Activated CD8-positive, alpha-beta memory T cell treated with anti-CD3 and anti-CD28 coated beads, Interleukin-2, amount 10 ng/mL, durations not matched to agents 7 days and 5 days (primary cell): ENCODE measurements at regions not wholly inside any gene's neighbourhood (a gene's known extent, or its start where the extent isn't known, plus 50 kb on each side); places are given as distances from the start of the nearest gene placed in this dataset.

Source experiments
- ATAC-seq: fragments of 150-1000 bp; cut with Tn5 transposase; one replicate; pipeline ENCODE4 v1.10.0; 2021; ENCODE audit warnings: moderate library complexity
- CTCF ChIA-PET: fragments of 350-600 bp; sonication (Branson Sonifier 250); formaldehyde crosslinking; loops from one replicate; lab custom pipeline; 2021; ENCODE audit warnings: antibody characterized with exemption; lab: Charles Lee
- DNase-seq: peaks from one replicate; pipeline ENCODE4 v3.0.0-alpha.2; 2020
- H3K27ac Mint-ChIP-seq: one replicate; pipeline ENCODE4 v1.8.0; 2021; ENCODE audit warnings: mild to moderate bottlenecking, mixed read lengths
- H3K27me3 Mint-ChIP-seq: one replicate; pipeline ENCODE4 v1.8.0; 2021; ENCODE audit warnings: mixed read lengths
- H3K36me3 Mint-ChIP-seq: one replicate; pipeline ENCODE4 v1.8.0; 2021; ENCODE audit warnings: mild to moderate bottlenecking, mixed read lengths
- H3K4me1 Mint-ChIP-seq: one replicate; pipeline ENCODE4 v1.8.0; 2021; ENCODE audit warnings: mixed read lengths
- H3K4me3 Mint-ChIP-seq: one replicate; pipeline ENCODE4 v1.8.0; 2021; ENCODE audit warnings: mild to moderate bottlenecking, moderate library complexity, mixed read lengths
- H3K9me3 Mint-ChIP-seq: one replicate; pipeline ENCODE4 v1.8.0; 2022; ENCODE audit warnings: low read depth, mixed read lengths

- H3K4me1 Mint-ChIP-seq = no peaks in the 10 kb centered on the region
- no peak for DNase-seq
- CTCF ChIA-PET = no interaction called here
- H3K4me3 Mint-ChIP-seq = no peak overlapping the region
- H3K36me3 Mint-ChIP-seq = no peaks in the 10 kb centered on the region
- H3K27ac Mint-ChIP-seq = no peak overlapping the region
- H3K9me3 Mint-ChIP-seq = no peaks in the 10 kb centered on the region
- no peak for ATAC-seq
- H3K27me3 Mint-ChIP-seq = peaks cover 21% of the 10 kb centered on the region
Observed at GRCh38 chr17:65362826-65363225, 198.6 kb downstream of the AXIN2 start.

- no peaks in the 10 kb centered on the region for H3K36me3 Mint-ChIP-seq
- H3K27ac Mint-ChIP-seq = no peak overlapping the region
- ATAC-seq (no peak), DNase-seq (no peak)
- H3K4me3 Mint-ChIP-seq = no peak overlapping the region
- no peaks in the 10 kb centered on the region for H3K9me3 Mint-ChIP-seq
- peaks cover 21% of the 10 kb centered on the region for H3K27me3 Mint-ChIP-seq
- H3K4me1 Mint-ChIP-seq = no peaks in the 10 kb centered on the region
- CTCF ChIA-PET = no interaction called here
Observed at GRCh38 chr17:65360961-65361552, 200.4 kb downstream of the AXIN2 start.

DNA sequence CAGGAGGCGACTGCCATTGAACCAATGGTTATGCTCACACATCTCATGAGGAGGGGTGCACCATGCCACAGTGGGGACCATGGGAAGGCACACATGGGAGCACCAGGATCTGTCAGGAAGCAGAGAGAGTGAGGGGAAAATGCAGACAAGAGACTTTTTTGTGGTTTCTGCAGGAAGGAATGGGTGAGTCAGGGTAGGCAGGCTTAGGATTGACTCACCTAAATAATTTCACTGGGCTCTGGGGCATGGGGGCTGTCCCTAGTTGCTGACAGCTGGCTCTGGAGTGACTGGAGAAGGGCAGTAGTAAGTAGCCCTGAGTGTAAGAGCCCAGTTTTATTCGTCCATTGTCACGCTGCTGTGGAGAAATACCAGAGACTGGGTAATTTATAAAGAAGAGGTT lies 202.4 kb downstream of the AXIN2 start:
- Mint-ChIP-seq H3K4me1 (no peaks in the 10 kb centered on the region), H3K36me3 (no peaks in the 10 kb centered on the region), H3K9me3 (no peaks in the 10 kb centered on the region), H3K4me3 (no peak overlapping the region), H3K27me3 (peaks cover 18% of the 10 kb centered on the region), H3K27ac (no peak overlapping the region)
- ATAC-seq (no peak), DNase-seq (no peak)
- CTCF ChIA-PET = no interaction called here

DNA sequence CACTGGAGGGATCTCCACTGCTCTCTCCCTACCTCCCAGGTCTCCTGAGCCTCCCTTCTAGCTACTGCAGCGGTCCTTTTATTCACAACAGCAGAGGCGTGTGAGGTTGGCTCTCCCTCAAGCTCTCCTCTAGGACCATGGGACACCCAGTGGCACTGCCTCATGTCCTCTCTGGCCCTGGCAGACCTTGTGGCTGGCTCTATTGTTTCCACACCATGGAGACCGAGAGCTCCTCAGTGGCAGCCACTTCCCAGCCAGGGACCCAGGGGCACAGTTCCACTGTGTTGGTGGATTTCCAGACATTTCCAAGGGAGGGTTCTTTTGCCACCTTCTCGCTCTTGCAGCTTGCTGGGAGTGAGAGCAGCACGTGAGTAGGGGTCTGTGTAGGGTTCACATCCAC lies 204.9 kb downstream of the AXIN2 start:
- no peaks in the 10 kb centered on the region for H3K36me3 Mint-ChIP-seq
- no peak for ATAC-seq
- H3K27me3 Mint-ChIP-seq = peaks cover 19% of the 10 kb centered on the region
- no peak for DNase-seq
- CTCF ChIA-PET = no interaction called here
- no peak overlapping the region for H3K27ac Mint-ChIP-seq
- no peaks in the 10 kb centered on the region for H3K4me1 Mint-ChIP-seq
- H3K9me3 Mint-ChIP-seq = no peaks in the 10 kb centered on the region
- no peak overlapping the region for H3K4me3 Mint-ChIP-seq

- no peaks in the 10 kb centered on the region for H3K36me3 Mint-ChIP-seq
- H3K27me3 Mint-ChIP-seq = peaks cover 25% of the 10 kb centered on the region
- no peaks in the 10 kb centered on the region for H3K4me1 Mint-ChIP-seq
- H3K9me3 Mint-ChIP-seq = no peaks in the 10 kb centered on the region
- no peak overlapping the region for H3K27ac Mint-ChIP-seq
- no peak overlapping the region for H3K4me3 Mint-ChIP-seq
- no peak for ATAC-seq
- no peak for DNase-seq
- CTCF ChIA-PET = no interaction called here
Observed at GRCh38 chr17:65355246-65355645, 206.2 kb downstream of the AXIN2 start.

DNA sequence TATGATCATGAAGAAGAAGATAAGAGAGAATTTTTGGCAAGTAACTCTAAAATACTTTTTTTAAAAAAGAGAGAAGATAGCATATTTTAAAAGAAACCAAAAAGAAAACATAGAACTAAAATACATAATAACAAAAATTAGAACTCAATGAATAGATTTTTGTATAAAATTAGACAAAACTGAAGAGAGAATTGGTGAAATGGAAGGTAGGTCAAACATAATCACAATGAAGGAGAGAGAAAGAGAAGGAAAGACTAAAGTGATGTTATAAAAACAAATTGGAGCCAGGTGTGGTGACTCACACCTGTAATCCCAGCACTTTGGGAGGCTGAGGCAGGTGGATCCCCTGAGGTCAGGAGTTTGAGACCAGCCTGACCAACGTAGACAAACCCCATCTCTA lies 211.5 kb downstream of the AXIN2 start:
- CTCF ChIA-PET = no interaction called here
- Mint-ChIP-seq H3K4me3 (no peak overlapping the region), H3K4me1 (no peaks in the 10 kb centered on the region), H3K9me3 (peaks cover 5% of the 10 kb centered on the region), H3K27me3 (peaks cover 32% of the 10 kb centered on the region), H3K27ac (no peak overlapping the region), H3K36me3 (peaks cover 2% of the 10 kb centered on the region)
- DNase-seq = no peak
- no peak for ATAC-seq

DNA sequence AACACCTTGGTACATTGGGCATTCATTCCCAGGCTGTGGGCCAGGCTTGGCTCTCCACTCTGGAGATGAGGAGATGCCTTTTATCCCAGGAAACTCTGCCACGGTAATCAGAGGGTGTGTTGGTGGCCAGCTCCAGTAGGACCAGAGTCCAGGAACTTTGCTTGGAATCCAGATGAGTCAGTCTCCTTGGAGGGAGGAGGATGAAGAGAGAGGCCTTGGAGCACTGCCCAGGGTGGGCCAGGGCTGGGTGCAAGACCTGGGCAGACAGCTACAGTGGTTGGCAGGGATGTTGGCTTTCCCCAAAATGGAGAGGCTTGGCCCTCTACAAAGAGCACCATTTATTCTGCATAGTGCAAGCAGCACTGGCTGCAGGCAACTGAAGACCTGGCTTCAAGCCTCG lies 209.0 kb downstream of the RGS9 start:
- Mint-ChIP-seq H3K36me3 (peaks cover 2% of the 10 kb centered on the region), H3K9me3 (peaks cover 5% of the 10 kb centered on the region), H3K27me3 (peaks cover 31% of the 10 kb centered on the region), H3K4me3 (no peak overlapping the region), H3K27ac (no peak overlapping the region), H3K4me1 (no peaks in the 10 kb centered on the region)
- no peak for ATAC-seq
- DNase-seq = no peak
- CTCF ChIA-PET = interaction anchor here (0.7 kb wide), 1 partner anchor 303 kb away, joined by 3 read pairs; no protein-coding TSS in a partner anchor

GRCh38 chr17:65345261-65346005 lies 208.3 kb downstream of the RGS9 start:
- Mint-ChIP-seq H3K4me1 (no peaks in the 10 kb centered on the region), H3K27me3 (peaks cover 27% of the 10 kb centered on the region), H3K9me3 (peaks cover 5% of the 10 kb centered on the region), H3K27ac (no peak overlapping the region), H3K36me3 (peaks cover 2% of the 10 kb centered on the region), H3K4me3 (no peak overlapping the region)
- CTCF ChIA-PET = interaction anchor here (0.7 kb wide), 1 partner anchor 304 kb away, joined by 3 read pairs; no protein-coding TSS in a partner anchor
- DNase-seq = no peak
- no peak for ATAC-seq

- Mint-ChIP-seq H3K4me3 (no peak overlapping the region), H3K27me3 (peaks cover 19% of the 10 kb centered on the region), H3K27ac (no peak overlapping the region), H3K36me3 (no peaks in the 10 kb centered on the region), H3K4me1 (no peaks in the 10 kb centered on the region), H3K9me3 (peaks cover 5% of the 10 kb centered on the region)
- ATAC-seq (no peak), DNase-seq (no peak)
- CTCF ChIA-PET = no interaction called here
Observed at GRCh38 chr17:65340401-65340800, 203.2 kb downstream of the RGS9 start.

DNA sequence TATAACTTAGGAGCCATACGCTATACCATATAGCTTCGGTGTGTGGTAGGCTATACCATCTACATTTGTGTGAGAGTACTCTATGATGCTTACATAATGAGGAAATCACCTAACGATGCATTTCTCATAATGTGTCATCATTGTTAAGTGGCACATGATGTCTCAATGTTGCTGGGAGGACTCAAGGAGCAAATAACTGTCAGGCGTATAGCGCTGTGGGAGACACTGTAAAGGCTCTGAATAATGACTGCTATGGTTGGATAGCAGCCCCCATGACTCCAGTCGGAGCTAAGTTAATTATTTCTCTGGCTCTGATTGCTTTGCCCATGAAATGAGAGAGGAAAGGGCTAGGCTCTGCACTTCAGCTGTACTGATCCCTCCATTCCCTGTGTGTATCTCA lies 197.2 kb downstream of the RGS9 start:
- Mint-ChIP-seq H3K4me1 (no peaks in the 10 kb centered on the region), H3K9me3 (peaks cover 5% of the 10 kb centered on the region), H3K4me3 (no peak overlapping the region), H3K27ac (no peak overlapping the region), H3K36me3 (no peaks in the 10 kb centered on the region), H3K27me3 (peaks cover 37% of the 10 kb centered on the region)
- DNase-seq (no peak), ATAC-seq (no peak)
- CTCF ChIA-PET = no interaction called here

GRCh38 chr17:65332779-65333178 lies 195.6 kb downstream of the RGS9 start:
- no peak overlapping the region for H3K27ac Mint-ChIP-seq
- H3K4me3 Mint-ChIP-seq = no peak overlapping the region
- CTCF ChIA-PET = no interaction called here
- H3K9me3 Mint-ChIP-seq = peaks cover 3% of the 10 kb centered on the region
- peaks cover 32% of the 10 kb centered on the region for H3K27me3 Mint-ChIP-seq
- H3K4me1 Mint-ChIP-seq = no peaks in the 10 kb centered on the region
- no peaks in the 10 kb centered on the region for H3K36me3 Mint-ChIP-seq
- ATAC-seq = no peak
- no peak for DNase-seq

DNA sequence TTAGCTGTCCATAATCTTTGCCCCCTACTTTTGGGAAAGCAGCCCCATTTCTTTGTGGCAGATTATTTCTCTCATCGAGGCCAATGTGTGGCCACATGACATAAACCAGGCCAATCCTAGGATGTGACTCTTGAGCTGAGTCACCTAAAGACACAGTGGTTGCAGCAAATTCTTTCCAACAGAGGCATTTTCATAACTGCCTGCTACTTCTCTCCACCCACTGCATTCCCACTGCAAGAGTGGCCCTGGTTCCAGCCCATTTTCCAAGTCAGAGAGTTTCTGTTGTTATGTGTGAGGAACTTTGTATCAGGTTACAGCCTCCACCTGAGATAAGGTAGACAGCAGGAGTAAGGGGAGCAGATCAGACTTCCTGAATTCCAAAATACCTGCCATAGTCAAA lies 195.2 kb downstream of the RGS9 start:
- Mint-ChIP-seq H3K9me3 (peaks cover under 1% of the 10 kb centered on the region), H3K27ac (no peak overlapping the region), H3K4me3 (no peak overlapping the region), H3K36me3 (no peaks in the 10 kb centered on the region), H3K4me1 (no peaks in the 10 kb centered on the region), H3K27me3 (peaks cover 28% of the 10 kb centered on the region)
- ATAC-seq (no peak), DNase-seq (no peak)
- CTCF ChIA-PET = no interaction called here

DNA sequence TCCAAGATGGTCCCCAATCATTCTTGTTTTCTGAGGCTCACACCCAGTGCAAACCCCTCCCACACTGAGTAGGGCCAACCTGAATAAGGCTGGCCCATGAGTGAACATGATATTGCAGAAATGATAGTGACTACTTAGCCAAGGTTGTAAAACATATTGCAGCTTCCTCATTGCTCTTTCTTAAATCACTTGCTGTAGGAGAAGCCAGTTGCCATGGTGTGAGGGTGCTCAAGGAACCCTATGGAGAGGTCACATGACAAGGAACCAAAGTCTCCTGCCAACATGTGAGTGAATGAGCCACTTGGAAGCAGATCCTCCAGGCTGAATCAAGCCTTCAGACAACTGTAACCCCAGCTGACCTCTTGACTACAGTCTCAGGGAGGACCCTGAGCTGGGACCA lies 191.4 kb downstream of the RGS9 start:
- Mint-ChIP-seq H3K27ac (no peak overlapping the region), H3K4me3 (no peak overlapping the region)
- CTCF ChIA-PET = no interaction called here

GRCh38 chr17:65324611-65325342 lies 187.6 kb downstream of the RGS9 start:
- Mint-ChIP-seq H3K4me1 (no peaks in the 10 kb centered on the region), H3K27ac (no peak overlapping the region)
- CTCF ChIA-PET = no interaction called here

More for the DNA sequence above, 191.4 kb downstream of the RGS9 start:
- peaks cover 22% of the 10 kb centered on the region for H3K27me3 Mint-ChIP-seq
- ATAC-seq (no peak), DNase-seq (peak; percentile 1)
- H3K36me3 Mint-ChIP-seq = no peaks in the 10 kb centered on the region
- no peaks in the 10 kb centered on the region for H3K4me1 Mint-ChIP-seq
- H3K9me3 Mint-ChIP-seq = no peaks in the 10 kb centered on the region

More at GRCh38 chr17:65324611-65325342, 187.6 kb downstream of the RGS9 start:
- DNase-seq = no peak
- peaks cover 18% of the 10 kb centered on the region for H3K27me3 Mint-ChIP-seq
- ATAC-seq = no peak
- H3K9me3 Mint-ChIP-seq = no peaks in the 10 kb centered on the region
- no peak overlapping the region for H3K4me3 Mint-ChIP-seq
- no peaks in the 10 kb centered on the region for H3K36me3 Mint-ChIP-seq
